Right ventricle myocardium inferior (tissue), 1 donor: ENCODE measurements at regions not wholly inside any gene's neighbourhood (a gene's known extent, or its start where the extent isn't known, plus 50 kb on each side); places are given as distances from the start of the nearest gene placed in this dataset.
A peak's percentile ranks its signal among the peaks of the same experiment; 100 is the strongest.
"Not testable (repeated sequence)": the region's sequence is repeated elsewhere in the genome, so short reads cannot be mapped to it uniquely, and the experiment has no call there.

Experiments
- ATAC-seq: fragments of 200-7000 bp; cut with Tn5 transposase; one replicate; pipeline ENCODE4 v1.9.1; 2020; ENCODE audit warnings: mild to moderate bottlenecking, moderate library complexity
- DNase-seq: peaks from one replicate; pipeline ENCODE4 v3.0.0; 2021; ENCODE audit errors: missing footprints
- intact Hi-C: fragments of 100-400 bp; cut with DNase I; formaldehyde crosslinking; loops from one replicate; pipeline ENCODE4 v1.11.0; 2022
- donor health status: DM: no; HTN: yes; CAD: no; lungs with severe emphysema.

DNA sequence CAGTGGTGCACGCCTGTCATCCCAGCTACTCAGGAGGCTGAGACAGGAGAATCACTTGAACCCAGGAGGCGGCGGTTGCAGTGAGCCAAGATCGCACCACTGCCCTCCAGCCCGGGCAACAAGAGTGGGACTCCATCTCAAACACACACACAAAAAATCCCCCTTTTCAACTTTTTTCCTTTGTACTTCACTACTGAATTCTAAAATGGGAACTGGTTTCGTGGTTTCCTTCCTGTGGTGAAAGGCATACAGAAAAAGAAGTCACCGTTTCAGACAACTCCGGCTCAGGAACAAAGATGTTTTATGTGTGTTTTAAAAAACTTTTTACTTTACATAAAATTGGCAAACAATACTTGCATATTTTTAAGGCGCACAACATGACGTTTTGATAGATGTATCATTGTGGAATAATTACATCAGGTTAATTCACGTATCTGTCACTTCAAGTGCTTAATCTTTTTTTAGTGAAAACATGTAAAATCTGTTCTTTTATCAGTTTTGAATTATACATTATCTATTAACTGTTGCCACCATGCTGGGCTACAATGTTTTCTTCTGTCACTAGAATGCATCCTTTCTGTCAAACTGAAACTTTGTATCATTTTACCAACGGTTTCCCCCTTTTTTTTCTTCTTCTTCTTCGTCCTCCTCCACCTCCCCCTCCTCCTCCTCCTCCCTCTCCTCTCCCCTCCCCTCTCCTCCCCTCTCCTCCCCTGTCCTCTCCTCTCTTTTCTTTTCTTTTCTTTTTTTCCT, 186.0 kb downstream of the CRLF2 start:
- intact Hi-C loops: no loop called here
- DNase-seq (no peak), ATAC-seq (no peak)

DNA sequence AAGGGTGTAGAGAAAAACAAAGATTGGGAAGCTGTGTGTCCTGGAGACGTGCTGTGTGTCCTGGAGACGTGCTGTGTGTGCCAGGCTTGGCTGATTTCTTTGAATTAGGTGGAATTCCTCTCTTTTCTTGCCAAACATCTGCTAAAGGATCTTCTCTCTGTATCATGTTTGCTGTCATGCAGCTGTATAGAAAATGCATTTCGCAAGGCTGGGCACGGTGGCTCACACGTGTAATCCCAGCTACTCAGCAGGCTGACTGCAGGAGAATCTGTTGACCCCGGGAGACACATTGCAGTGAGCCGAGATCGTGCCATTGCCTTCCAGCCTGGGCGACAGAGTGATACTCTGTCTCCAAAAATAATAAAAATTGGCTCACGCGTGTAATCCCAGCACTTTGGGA, 187.0 kb downstream of the CRLF2 start:
- no peak for DNase-seq
- no peak for ATAC-seq
- intact Hi-C loops: no loop called here

DNA sequence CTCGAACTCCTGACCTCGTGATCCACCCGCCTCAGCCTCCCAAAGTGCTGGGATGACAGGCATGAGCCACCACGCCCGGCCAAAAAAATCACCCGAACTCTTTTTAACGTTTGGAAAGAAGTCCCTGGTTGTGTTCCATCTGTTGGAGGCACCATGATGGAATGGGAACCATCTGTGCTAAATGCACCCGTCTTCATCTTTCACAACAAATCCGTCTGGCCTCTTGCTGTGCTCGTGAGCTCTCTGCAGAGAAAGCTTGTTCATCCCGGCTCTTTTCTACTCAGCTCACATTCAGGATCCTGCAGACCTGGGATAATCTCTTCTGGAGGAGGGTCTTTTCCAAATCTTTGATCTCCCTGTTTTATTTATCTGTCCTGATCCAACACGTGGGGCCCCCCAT, 188.8 kb downstream of the CRLF2 start:
- intact Hi-C loops: no loop called here
- DNase-seq (no peak), ATAC-seq (no peak)

DNA sequence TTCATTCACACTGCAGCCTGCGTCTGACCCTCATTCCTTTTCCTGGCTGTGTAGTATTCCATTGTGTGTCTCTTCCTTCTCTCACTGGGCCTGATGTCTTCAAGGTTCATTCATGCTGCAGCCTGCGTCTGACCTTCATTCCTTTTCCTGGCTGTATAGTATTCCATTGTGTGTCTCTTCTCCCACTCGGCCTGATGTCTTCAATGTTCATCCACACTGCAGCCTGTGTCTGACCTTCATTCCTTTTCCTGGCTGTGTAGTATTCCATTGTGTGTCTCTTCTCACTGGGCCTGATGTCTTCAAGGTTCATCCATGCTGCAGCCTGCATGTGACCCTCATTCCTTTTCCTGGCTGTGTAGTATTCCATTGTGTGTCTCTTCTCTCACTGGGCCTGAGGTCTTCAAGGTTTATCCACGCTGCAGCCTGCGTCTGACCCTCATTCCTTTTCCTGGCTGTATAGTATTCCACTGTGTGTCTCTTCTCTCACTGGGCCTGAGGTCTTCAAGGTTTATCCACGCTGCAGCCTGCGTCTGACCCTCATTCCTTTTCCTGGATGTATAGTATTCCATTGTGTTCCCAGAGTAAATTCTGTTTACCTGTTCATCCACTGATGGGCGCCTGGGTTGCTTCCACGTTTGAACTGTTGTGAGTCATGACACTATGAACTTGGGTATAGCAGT, 191.0 kb downstream of the CRLF2 start:
- intact Hi-C loops, ATAC-seq, DNase-seq: not testable (repeated sequence)

DNA sequence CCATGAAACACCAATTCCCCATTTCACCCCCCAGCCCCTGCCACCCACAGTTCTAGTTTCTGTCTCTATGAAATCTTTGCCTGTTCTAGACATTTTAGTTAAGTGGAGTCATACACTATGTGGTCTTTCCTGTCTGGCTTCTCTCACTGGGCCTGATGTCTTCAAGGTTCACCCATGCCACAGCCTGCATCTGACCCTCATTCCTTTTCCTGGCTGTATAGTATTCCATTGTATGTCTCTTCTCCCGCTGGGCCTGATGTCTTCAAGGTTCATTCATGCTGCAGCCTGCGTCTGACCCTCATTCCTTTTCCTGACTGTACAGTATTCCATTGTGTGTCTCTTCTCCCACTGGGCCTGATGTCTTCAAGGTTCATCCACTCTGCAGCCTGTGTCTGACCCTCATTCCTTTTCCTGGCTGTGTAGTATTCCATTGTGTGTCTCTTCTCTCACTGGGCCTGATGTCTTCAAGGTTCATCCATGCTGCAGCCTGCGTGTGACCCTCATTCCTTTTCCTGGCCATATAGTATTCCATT, 191.7 kb downstream of the CRLF2 start:
- DNase-seq (no peak), ATAC-seq (no peak)
- intact Hi-C loops: no loop called here

DNA sequence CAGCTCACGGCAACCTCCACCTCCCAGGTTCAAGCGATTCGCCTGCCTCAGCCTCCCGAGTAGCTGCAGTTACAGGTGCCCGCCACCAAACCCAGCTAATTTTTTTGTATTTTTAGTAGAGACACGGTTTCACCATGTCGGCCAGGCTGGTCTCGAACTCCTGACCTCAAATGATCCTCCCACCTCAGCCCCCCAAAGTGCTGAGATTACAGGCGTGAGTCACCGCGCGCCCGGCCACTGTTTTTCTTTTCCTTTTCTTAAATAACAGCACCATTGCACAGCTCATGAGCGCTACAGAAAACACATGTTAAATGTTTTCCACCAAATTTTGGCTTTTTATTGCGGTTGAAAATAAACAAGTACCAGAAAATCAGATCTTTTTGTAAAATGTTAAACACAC, 195.5 kb downstream of the CRLF2 start:
- ATAC-seq, intact Hi-C loops, DNase-seq: not testable (repeated sequence)

DNA sequence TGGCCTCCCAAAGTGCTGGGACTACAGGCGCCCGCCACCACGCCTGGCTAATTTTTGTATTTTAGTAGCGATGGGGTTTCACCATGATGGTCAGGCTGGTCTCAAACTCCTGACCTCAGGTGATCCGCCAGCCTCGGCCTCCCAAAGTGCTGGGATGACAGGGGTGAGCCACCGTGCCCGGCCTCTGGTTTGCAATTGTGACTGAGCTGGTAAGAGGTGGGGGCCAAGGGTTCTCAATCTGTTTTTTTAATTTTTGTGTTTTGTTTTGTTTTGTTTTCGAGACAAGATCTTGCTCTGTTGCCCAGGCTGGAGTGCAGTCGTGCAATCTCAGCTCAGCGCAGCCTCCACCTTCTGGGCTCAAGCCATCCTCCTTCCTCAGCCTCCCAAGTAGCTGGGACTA, 196.2 kb downstream of the CRLF2 start:
- ATAC-seq, intact Hi-C loops, DNase-seq: not testable (repeated sequence)

DNA sequence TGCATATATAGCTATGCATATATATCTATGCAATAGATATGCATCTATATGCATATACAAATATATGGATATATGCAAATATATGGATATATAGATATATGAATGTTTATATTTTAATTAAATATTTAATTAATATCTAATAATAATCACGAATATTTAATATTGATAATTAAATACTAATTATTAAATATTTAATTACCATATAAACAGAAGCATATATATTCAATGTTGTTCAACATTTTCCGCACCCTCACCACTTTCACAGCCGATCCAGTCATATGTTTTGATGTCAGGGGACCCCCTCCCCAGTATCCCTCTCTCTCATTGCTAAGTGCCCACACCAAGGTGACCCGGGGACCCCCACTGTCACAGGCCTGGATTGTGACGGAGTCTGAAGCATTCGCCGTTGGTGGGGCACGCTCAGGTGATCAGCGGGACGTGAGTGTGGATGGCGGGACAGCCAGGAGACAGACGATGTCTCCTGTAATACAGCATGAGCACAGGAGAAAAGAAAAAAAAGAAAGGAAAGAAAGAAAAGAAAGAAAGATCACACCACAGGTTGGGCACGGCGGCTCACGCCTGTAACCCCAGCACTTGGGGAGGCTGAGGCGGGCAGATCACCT, 199.7 kb downstream of the CRLF2 start:
- DNase-seq (no peak), ATAC-seq (no peak)
- intact Hi-C loops: no loop called here

DNA sequence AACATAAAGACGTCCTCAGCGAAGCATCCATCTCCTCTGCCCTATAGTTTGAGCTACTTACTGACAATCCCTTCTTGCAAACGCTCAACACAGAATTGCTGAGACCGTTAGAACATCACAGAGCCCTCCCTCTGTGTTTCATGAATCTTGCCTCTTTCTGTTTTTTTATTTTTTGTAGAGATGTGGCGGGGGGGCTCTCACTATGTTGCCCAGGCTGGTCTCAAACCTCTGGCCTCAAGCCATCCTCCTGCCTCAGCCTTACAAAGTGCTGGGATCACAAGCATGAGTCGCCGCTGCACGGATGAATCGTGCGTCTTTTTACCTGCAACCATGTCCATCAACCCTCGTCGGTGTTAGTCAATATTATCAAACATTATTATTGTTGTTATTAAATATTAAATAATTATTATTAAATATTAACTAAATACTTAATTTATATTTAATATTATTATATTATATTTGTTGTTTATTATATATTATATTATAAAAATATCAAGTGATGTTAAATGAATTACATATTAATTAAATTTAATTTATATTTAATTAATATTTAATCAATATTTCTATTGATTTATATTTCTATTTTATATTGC, 200.7 kb downstream of the CRLF2 start:
- DNase-seq: no peak
- no peak for ATAC-seq

DNA sequence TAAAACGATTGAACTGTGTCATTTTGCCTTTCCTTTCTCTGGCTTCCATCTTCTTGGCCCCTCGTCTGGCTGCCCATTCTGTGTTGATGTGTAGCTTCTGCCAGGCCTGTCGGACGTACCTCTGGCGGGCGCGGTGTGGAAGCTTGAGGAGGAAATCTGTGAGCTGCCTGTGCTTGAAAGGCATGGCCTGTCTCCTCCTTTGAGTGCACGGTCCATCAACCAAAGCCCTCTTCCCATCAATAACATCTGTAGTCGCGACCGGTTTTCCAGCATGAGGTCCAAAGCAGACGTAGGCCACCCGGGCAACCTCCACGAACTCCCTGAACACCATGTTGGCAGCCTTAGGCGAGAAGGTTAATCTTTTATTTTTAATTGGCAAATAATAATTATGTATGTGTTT, 202.7 kb downstream of the CRLF2 start:
- no peak for ATAC-seq
- intact Hi-C loops: no loop called here
- no peak for DNase-seq

More for the DNA sequence above, 200.7 kb downstream of the CRLF2 start:
- intact Hi-C loops: no loop called here

DNA sequence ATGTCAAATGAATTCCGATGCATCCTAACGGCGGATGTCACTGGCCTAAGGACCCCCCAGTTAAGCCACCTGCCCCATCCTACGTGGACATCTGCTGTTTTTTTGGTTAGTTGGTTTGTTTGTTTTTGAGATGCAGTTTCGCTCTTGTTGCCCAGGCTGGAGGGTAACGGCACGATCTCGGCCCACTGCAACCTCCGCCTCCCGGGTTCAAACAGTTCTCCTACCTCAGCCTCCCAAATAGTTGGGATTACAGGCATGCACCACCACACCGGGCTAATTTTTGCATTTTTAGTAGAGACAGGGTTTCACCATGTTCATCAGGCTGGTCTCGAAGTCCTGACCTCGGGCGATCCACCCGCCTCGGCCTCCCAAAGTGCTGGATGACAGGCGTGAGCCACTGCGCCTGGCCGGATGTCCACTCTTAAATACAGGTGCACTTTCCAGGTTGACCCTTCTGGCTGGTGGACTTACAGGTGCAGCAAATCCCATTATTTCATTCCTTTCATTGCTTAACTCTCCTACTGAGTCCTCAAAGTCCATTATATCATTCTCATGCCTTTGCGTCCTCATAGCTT, 206.2 kb downstream of the CRLF2 start:
- DNase-seq (no peak), ATAC-seq (no peak)
- intact Hi-C loops: no loop called here

DNA sequence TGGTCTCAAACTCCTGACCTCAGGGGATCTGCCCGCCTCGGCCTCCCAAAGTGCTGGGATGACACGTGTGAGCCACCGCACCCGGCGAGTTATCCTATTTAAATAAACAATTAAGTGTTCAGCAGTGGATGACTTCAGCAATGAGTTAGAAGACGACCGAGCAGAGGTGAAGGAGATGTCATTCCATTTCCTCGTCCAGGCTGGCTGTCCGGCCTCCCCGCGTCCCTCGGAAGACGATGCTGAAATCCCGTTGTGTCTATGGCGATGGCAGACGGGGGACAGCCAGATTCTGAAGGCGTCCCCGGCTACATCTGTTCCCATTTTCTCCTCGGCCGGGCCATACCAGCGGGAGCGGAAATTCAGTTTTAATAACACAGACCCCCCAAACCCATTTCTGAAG, 209.8 kb downstream of the CRLF2 start:
- intact Hi-C loops: no loop called here
- ATAC-seq: no peak
- DNase-seq: no peak

DNA sequence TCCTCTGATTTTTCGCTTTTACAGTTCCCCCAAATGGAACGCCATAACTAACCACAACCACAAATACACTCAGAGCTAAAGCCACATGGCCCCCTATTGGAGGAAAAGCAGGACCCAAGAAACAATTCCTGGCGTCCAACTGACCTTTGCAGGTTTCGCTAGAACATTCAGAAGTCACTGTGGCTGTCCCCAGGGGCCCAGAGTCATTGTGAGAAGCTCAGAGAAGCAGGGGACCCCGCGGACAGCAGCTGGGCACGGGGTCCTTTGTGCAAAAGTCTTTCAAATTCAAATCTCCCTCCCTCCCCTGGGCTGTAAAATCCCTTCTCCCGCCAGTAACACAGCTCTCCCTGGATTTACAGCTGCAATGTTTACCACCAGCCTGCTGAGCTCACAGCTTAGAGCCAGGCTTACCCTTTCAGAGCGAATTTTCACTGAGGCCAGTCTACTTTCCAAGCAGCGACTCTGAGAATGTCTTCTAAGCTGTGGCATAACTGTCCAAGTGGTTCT, 214.8 kb downstream of the CRLF2 start:
- intact Hi-C loops: no loop called here
- DNase-seq (no peak), ATAC-seq (no peak)

DNA sequence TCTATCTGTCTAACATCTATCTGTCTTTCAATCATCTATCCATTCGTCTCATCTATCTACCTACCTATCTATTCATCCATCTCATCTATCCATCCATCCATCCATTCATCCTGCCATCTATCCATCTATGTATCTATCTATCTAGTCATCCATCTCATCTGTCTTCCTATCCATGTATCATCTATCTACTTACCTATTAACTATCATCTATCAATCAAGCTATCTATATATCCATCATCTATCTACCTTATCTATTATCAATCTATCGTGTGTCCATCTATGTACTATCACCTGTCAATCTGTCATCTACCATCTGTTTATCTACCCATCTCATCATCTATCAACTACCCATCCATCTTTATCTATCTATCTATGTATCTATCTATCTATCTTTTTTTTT, 217.7 kb downstream of the CRLF2 start:
- intact Hi-C loops: no loop called here
- DNase-seq (no peak), ATAC-seq (no peak)

DNA sequence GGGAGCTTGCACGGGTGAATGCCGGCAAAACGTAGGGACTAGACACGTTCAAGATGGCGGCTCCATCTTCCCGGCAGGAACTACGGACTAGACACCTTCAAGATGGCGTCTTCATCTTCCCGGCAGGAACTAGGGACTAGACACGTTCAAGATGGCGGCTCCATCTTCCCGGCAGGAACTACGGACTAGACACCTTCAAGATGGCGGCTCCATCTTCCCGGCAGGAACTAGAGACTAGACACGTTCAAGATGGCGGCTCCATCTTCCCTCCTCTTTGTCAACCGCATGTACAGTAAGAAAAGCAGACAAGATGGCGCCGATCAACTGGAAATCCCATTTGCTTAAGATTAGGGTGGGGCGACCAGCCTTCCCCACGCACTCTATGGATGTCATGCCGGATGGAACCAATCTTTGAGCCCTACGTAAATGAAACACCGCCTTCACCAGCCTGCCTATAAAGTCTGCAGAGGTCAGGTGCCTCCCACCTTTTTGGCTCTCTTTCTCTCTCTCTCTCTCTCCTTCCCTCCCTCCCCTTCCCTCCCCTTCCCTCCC, 222.4 kb downstream of the CRLF2 start:
- no peak for DNase-seq
- intact Hi-C loops: no loop called here

DNA sequence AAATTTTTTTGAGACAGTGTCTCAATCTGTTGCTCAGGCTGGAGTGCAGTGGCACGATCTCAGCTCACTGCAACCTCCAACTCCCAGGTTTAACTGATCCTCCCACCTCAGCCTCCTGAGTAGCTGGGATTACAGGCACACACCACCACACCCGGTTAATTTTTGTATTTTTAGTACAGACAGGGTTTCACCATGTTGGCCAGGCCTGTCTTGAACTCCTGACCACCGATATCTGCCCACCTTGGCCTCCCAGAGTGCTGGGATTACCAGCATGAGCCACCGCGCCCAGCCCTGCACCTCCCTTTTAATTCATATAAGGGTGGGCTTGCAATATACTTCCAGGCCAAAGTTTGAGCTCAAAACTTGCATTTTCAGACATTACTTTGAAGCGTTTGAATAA, 223.9 kb downstream of the CRLF2 start:
- ATAC-seq, DNase-seq, intact Hi-C loops: not testable (repeated sequence)

More for the DNA sequence above, 222.4 kb downstream of the CRLF2 start:
- peak; percentile 64 for ATAC-seq

DNA sequence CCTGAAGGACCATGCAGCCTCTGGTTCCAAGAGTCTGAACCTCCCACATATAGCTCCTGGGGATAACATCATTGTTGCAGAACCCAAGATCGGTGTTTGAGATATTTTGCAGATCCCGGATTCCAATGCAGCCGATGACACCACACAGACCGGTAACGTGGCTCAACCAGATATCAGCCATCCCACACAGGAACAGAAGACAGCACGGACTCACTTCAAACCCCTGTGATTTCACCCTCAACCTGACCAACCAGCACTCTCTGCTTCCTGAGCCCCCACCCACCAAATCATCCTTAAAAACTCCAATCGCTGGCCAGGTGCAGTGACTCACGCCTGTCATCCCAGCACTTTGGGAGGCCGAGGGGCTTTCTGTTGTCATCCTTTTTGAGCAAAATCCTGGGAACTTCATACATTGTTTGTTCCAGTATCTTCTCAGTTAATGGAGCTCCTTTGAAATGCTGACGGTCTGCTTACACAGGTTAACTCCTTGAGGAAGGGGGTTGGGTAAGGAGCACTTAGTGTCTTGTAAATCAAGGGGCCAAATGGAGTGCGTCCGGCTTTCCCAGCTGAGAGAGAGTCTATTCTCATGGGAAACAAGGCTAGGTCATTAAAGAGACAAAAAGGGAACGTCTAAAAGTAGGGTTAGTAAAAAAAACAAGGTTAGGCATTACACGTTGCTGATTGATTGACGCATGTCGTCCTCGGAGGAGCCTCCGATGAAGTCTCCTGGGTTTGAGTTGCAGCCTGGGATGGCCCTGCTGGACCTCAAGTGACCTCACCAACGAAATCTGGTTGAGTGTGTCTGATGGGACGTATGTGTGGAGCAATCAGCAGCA, 230.4 kb downstream of the CRLF2 start:
- ATAC-seq: no peak
- intact Hi-C loops: no loop called here
- no peak for DNase-seq
